Activated CD4-positive, alpha-beta T cell treated with anti-CD3 and anti-CD28 coated beads for 36 hours (primary cell): ENCODE measurements at regions not wholly inside any gene's neighbourhood (a gene's known extent, or its start where the extent isn't known, plus 50 kb on each side); places are given as distances from the start of the nearest gene placed in this dataset.

Experiments
- ATAC-seq: fragments of 200-7000 bp; cut with Tn5 transposase; one replicate; pipeline ENCODE4 v1.10.0; 2021; ENCODE audit warnings: mild to moderate bottlenecking, moderate library complexity
- CTCF ChIA-PET: fragments of 350-600 bp; sonication (Branson Sonifier 250); formaldehyde crosslinking; loops from one replicate; lab custom pipeline; 2021; ENCODE audit warnings: antibody characterized with exemption; lab: Charles Lee
- POLR2A ChIA-PET: fragments of 350-600 bp; sonication (Branson Sonifier 250); formaldehyde crosslinking; loops from one replicate; lab custom pipeline; 2021; ENCODE audit warnings: antibody characterized with exemption, inconsistent platforms; lab: Charles Lee
- DNase-seq: peaks from one replicate; pipeline ENCODE4 v3.0.0-alpha.2; 2020
- H3K27ac Mint-ChIP-seq: one replicate; pipeline ENCODE4 v1.8.0; 2021; ENCODE audit warnings: mixed read lengths
- H3K27me3 Mint-ChIP-seq: one replicate; pipeline ENCODE4 v1.8.0; 2021; ENCODE audit warnings: mixed read lengths
- H3K36me3 Mint-ChIP-seq: one replicate; pipeline ENCODE4 v1.8.0; 2021; ENCODE audit warnings: low read depth, mixed read lengths
- H3K4me1 Mint-ChIP-seq: one replicate; pipeline ENCODE4 v1.8.0; 2021; ENCODE audit warnings: mixed read lengths
- H3K4me3 Mint-ChIP-seq: one replicate; pipeline ENCODE4 v1.8.0; 2021; ENCODE audit warnings: mild to moderate bottlenecking, moderate library complexity, mixed read lengths
- H3K9me3 Mint-ChIP-seq: one replicate; pipeline ENCODE4 v1.8.0; 2021; ENCODE audit warnings: low read depth, mixed read lengths
- intact Hi-C, 2 experiments: fragments of 100-400 bp; cut with DNase I in 1 of 2; cut with micrococcal nuclease in 1 of 2; formaldehyde crosslinking; loops; one replicate each; pipeline versions ENCODE4 v1.14.2 to v1.15.1; 2022 to 2024; cut with DNase I, micrococcal nuclease

DNA sequence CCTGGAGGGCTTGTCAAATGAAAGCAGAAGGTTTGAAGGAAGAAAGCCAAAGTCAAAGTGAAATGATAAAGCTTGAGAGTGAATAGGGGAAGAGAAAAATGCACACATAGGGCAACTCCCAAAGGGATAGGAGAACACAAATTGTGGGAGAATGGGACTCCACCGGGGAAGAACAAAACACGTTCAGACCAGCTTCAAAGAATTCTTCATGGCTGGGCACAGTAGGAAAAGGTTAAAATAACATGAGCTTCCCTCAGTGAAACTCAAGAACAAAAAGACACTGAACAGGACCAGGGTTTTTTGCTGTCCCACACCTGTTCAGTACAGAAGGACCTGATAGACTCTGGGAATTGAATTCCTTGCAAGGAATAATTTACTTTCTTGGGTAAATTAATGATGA lies 123.1 kb upstream of the NCKAP5 start:
- H3K4me1 Mint-ChIP-seq, result no peaks in the 10 kb centered on the region
- no peaks in the 10 kb centered on the region for H3K9me3 Mint-ChIP-seq
- H3K27me3 Mint-ChIP-seq, result peaks cover 4% of the 10 kb centered on the region
- H3K27ac Mint-ChIP-seq, result no peak overlapping the region
- ChIA-PET POLR2A (no interaction called here), CTCF (no interaction called here)
- intact Hi-C loops, result no loop called here
- H3K4me3 Mint-ChIP-seq, result no peak overlapping the region
- H3K36me3 Mint-ChIP-seq, result no peaks in the 10 kb centered on the region
- ATAC-seq (no peak), DNase-seq (no peak)

DNA sequence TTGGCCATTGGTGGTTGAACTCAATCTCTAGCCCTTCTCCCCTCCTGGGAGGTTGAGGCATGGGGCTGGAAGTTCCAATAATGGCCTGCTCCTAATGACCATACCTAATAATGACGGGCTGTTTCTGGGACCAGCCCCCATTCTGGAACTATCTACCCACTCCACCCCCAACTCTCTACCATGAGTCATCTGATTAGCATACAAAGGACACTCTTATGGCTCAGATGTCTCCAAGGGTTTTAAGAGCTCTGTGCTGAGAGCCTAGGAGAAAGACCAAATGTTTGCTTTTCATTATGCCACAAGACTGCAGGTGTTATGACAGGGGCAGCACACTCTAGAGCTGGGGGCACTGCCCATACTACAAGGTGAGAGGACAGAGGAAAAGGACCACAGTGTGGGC lies 137.0 kb upstream of the NCKAP5 start:
- Mint-ChIP-seq H3K9me3 (peaks cover 3% of the 10 kb centered on the region), H3K27ac (no peak overlapping the region), H3K4me3 (no peak overlapping the region), H3K27me3 (peaks cover 2% of the 10 kb centered on the region), H3K36me3 (no peaks in the 10 kb centered on the region), H3K4me1 (no peaks in the 10 kb centered on the region)
- intact Hi-C loops, result no loop called here
- POLR2A ChIA-PET, result no interaction called here
- no peak for ATAC-seq
- CTCF ChIA-PET, result no interaction called here
- DNase-seq, result no peak

DNA sequence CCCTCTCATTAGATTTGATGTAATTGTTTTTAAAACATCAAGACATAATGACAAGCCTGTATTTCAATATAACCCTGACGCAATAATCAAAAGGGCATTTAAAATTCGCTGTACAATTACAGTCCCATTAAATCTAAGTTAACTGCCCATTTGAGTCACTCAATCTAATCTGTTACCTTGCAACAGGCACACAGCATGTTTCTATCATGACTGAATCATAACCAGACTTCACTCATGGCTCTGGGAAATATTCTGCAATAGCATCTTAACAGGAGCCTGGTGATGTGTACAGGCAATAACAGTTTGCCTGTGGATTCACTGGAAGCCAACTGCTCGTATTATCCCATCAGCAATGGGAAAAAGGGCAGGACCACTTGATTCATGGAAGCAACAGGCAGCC lies 142.3 kb upstream of the NCKAP5 start:
- peaks cover 3% of the 10 kb centered on the region for H3K9me3 Mint-ChIP-seq
- no peaks in the 10 kb centered on the region for H3K4me1 Mint-ChIP-seq
- H3K27ac Mint-ChIP-seq, result no peak overlapping the region
- intact Hi-C loops, result no loop called here
- H3K27me3 Mint-ChIP-seq, result peaks cover 6% of the 10 kb centered on the region
- ChIA-PET CTCF (interaction anchor here (0.7 kb wide), 1 partner anchor 1160 kb away, joined by 3 read pairs; no protein-coding TSS in a partner anchor), POLR2A (no interaction called here)
- ATAC-seq (no peak), DNase-seq (no peak)
- no peaks in the 10 kb centered on the region for H3K36me3 Mint-ChIP-seq
- H3K4me3 Mint-ChIP-seq, result no peak overlapping the region

DNA sequence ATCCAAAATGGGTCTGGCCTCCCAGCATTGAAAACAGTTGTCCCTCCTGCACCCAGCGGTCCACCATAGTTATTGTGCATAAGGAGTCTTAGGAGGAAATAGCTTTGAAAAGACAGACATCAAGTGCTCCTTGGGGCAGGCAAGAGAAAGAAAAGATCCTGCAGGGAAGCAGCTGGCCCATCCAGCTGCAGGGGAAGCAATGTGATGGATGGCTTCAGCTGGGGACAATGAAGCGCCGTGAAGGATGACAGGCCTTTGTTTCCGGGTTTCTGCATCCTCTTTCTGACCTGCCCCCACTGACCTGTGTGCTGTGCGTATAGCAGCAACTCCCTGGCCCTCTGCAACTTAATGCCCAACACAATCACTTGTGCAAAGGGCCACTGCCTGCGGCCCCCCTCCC lies 142.9 kb upstream of the NCKAP5 start:
- no peak overlapping the region for H3K27ac Mint-ChIP-seq
- no peak for DNase-seq
- ChIA-PET POLR2A (no interaction called here), CTCF (interaction anchor here (0.7 kb wide), 1 partner anchor 1160 kb away, joined by 3 read pairs; no protein-coding TSS in a partner anchor)
- intact Hi-C loops, result no loop called here
- H3K36me3 Mint-ChIP-seq, result no peaks in the 10 kb centered on the region
- H3K9me3 Mint-ChIP-seq, result peaks cover 3% of the 10 kb centered on the region
- H3K4me1 Mint-ChIP-seq, result no peaks in the 10 kb centered on the region
- H3K27me3 Mint-ChIP-seq, result peaks cover 6% of the 10 kb centered on the region
- no peak overlapping the region for H3K4me3 Mint-ChIP-seq
- no peak for ATAC-seq

DNA sequence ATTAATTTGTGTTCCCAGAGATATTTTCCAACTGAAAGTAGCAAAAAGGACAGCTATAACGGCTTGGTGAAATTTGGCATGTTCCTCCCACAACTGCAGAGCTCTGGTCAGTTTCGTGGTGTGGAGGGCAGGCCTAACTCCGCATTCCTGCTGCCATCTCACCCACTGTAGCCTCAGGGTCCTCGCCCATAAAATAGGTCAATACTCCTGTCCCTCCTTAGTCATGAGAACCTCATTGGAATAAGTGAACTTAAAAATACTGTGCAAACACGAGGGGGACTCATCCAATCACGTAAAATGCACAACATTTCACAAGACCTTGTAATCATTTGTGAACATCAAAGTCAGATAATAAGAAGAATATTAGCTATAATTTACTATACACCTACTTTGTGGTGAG lies 143.5 kb upstream of the NCKAP5 start:
- intact Hi-C loops, result no loop called here
- ATAC-seq (no peak), DNase-seq (no peak)
- H3K9me3 Mint-ChIP-seq, result peaks cover 3% of the 10 kb centered on the region
- H3K27ac Mint-ChIP-seq, result no peak overlapping the region
- ChIA-PET CTCF (interaction anchor here (0.7 kb wide), 1 partner anchor 353 kb away, joined by 3 read pairs; no protein-coding TSS in a partner anchor), POLR2A (no interaction called here)
- H3K4me3 Mint-ChIP-seq, result no peak overlapping the region
- H3K36me3 Mint-ChIP-seq, result no peaks in the 10 kb centered on the region
- H3K4me1 Mint-ChIP-seq, result no peaks in the 10 kb centered on the region
- peaks cover 6% of the 10 kb centered on the region for H3K27me3 Mint-ChIP-seq

DNA sequence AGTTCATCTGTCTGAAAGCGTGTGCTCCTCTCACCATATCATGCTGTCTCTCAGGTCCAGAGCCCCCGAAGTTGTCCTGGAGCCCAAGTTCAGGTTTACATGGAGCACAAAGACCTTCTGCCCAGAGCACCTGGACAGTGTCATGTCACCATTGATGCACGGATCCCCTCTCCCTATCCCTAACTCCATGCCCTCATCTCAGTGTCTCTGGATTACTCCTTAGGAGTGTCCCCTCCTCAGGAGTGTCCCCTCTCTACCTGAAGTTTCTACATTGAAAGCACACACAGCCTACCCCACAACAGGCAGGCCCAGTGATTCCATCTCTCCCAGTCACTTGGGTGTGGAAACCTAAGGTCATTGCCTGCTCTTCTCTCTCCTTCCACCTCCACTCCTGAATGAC lies 144.1 kb upstream of the NCKAP5 start:
- Mint-ChIP-seq H3K27me3 (peaks cover 6% of the 10 kb centered on the region), H3K36me3 (no peaks in the 10 kb centered on the region), H3K4me3 (no peak overlapping the region), H3K9me3 (peaks cover 3% of the 10 kb centered on the region), H3K4me1 (no peaks in the 10 kb centered on the region), H3K27ac (no peak overlapping the region)
- intact Hi-C loops, result no loop called here
- CTCF ChIA-PET, result no interaction called here
- POLR2A ChIA-PET, result no interaction called here
- DNase-seq, result no peak
- ATAC-seq, result no peak

DNA sequence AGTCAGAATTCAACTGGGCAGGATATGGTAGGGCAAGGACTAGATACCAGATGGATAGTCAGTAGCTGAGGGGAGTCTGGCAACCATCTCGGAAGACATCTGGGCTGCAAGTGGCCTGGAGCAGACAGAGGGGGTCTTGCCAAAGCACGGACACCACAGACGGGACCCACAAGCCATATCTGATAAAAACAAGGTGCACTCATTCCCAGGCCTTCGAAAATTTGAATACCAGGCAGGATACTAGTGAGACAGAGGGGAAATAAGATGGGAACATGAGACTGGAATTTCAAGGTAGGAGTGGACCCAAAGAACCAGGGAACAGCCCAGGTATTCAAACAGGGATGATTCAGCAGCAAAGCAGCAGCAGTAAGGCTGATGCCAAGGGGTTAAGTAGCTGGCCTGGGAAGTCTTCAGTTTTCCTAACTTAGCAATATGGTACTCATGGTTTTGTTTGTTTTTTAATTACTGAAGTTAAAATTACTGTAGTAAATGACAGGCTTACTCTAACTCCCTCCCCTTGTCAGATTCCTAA lies 144.9 kb upstream of the NCKAP5 start:
- Mint-ChIP-seq H3K36me3 (no peaks in the 10 kb centered on the region), H3K27ac (no peak overlapping the region), H3K4me1 (no peaks in the 10 kb centered on the region), H3K9me3 (peaks cover 3% of the 10 kb centered on the region), H3K4me3 (no peak overlapping the region), H3K27me3 (peaks cover 6% of the 10 kb centered on the region)
- ATAC-seq (no peak), DNase-seq (no peak)
- POLR2A ChIA-PET, result no interaction called here
- intact Hi-C loops, result no loop called here
- CTCF ChIA-PET, result no interaction called here

DNA sequence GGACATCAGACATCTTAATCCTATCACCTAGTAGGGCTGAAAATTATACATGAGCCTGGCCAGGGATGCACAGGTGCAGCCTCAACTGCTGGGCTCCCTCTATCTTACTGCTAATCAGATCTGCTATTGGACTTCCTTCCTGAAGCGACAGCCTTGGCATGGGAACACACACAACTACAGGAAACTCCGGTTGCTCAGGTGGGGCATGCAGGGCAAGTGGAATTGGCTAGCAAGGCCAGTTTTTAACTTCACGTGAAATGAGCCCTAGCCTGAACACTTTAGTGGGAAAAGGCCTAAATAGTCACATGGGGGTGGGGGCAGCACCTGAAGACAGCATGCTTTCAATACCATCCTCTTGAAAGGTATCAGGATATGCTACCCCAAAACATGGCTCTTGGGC lies 147.9 kb upstream of the NCKAP5 start:
- no peak overlapping the region for H3K4me3 Mint-ChIP-seq
- no peak for DNase-seq
- no peak overlapping the region for H3K27ac Mint-ChIP-seq
- intact Hi-C loops, result no loop called here
- no peak for ATAC-seq
- POLR2A ChIA-PET, result no interaction called here
- CTCF ChIA-PET, result no interaction called here
- H3K9me3 Mint-ChIP-seq, result no peaks in the 10 kb centered on the region
- no peaks in the 10 kb centered on the region for H3K4me1 Mint-ChIP-seq
- no peaks in the 10 kb centered on the region for H3K36me3 Mint-ChIP-seq
- H3K27me3 Mint-ChIP-seq, result peaks cover 6% of the 10 kb centered on the region

DNA sequence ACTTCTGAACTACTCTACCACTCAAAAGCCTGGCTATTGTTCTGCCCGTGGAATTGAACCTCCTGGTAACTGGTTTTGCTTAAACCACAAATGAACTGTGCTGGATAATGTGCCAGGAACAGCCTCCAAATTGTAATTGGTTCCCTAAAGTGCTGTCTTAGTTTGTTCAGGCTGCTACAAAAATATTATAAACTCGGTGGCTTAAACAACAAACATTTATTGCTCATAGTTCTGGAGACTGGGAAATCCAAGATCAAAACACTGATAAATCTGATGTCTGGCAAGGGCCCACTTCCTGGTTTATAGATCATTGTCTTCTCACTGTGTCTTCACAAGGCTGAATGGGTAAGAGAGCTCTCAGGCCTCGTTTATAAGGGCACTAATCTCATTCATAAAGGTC lies 149.2 kb upstream of the NCKAP5 start:
- Mint-ChIP-seq H3K4me1 (no peaks in the 10 kb centered on the region), H3K27ac (no peak overlapping the region), H3K9me3 (no peaks in the 10 kb centered on the region), H3K4me3 (no peak overlapping the region), H3K27me3 (peaks cover 3% of the 10 kb centered on the region), H3K36me3 (no peaks in the 10 kb centered on the region)
- ChIA-PET CTCF (no interaction called here), POLR2A (no interaction called here)
- intact Hi-C loops, result no loop called here
- DNase-seq, result no peak
- no peak for ATAC-seq

DNA sequence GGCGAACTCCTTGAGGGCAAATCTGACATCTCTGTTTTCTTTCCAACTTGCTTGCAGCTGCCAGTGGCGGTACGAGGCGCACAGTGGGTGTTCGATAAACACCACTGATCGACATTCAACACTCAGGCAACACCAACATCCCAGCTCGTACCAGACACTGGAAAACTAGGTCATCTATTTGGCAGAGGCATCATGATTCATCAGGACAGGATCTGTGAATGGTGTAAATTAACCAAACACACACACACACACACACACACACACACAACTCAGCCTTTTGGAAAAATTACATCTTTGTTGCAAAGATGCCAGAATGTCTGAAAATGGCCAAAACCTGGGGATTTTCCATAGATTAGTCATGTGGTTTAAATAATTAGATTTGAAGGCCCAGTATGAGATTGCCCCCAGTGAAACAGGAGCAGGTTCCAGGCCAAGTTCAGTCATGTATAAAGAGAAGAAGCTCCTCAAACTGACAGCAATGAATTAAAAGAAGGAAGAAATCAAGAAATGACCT lies 150.5 kb upstream of the NCKAP5 start:
- Mint-ChIP-seq H3K27ac (no peak overlapping the region), H3K4me3 (no peak overlapping the region), H3K27me3 (peaks cover 1% of the 10 kb centered on the region), H3K9me3 (no peaks in the 10 kb centered on the region), H3K4me1 (no peaks in the 10 kb centered on the region), H3K36me3 (no peaks in the 10 kb centered on the region)
- CTCF ChIA-PET, result no interaction called here
- DNase-seq (no peak), ATAC-seq (no peak)
- intact Hi-C loops, result no loop called here
- POLR2A ChIA-PET, result no interaction called here

DNA sequence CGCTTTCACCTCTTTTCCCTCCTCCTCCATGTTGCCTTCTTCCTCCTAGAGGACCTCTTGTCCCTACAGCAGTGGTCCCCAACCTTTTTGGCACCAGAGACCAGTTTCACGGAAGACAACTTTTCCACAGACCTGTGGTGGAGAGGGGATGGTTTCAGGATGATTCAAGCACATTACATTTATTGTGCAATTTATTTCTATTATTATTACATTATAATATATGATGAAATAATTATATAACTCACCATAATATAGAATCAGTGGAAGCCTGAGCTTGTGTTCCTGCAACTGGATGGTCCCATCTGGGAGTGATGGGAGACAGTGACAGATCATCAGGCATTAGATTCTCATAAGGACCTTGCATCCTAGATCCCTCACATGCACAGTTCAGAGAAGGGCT lies 152.2 kb upstream of the NCKAP5 start:
- H3K4me3 Mint-ChIP-seq, result no peak overlapping the region
- no peak for ATAC-seq

DNA sequence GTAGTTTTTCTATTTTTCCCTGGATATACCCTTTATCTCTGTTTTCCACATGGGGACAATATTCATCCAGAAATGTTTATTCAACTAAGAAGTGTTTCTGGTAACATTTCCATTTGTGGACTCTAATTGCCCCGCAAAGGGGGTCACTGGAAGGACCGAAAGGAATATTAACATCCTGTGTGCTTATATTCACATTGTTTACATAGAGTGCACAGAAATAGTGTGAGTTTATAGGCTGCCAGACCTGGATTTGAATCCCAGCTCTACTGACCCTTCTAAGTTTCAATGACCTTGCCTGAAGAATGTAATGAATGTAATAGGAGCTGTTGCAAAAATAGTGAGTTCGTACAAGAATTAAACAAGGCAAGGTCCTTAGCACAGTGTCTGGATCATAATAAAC lies 152.9 kb upstream of the NCKAP5 start:
- no peaks in the 10 kb centered on the region for H3K9me3 Mint-ChIP-seq
- intact Hi-C loops, result no loop called here
- ChIA-PET POLR2A (no interaction called here), CTCF (no interaction called here)
- H3K27ac Mint-ChIP-seq, result no peak overlapping the region
- no peaks in the 10 kb centered on the region for H3K27me3 Mint-ChIP-seq
- no peaks in the 10 kb centered on the region for H3K36me3 Mint-ChIP-seq
- ATAC-seq (no peak), DNase-seq (no peak)
- H3K4me1 Mint-ChIP-seq, result no peaks in the 10 kb centered on the region
- H3K4me3 Mint-ChIP-seq, result no peak overlapping the region

More for the DNA sequence above, 152.2 kb upstream of the NCKAP5 start:
- Mint-ChIP-seq H3K27ac (no peak overlapping the region), H3K9me3 (no peaks in the 10 kb centered on the region), H3K4me1 (no peaks in the 10 kb centered on the region), H3K36me3 (no peaks in the 10 kb centered on the region), H3K27me3 (no peaks in the 10 kb centered on the region)
- no peak for DNase-seq
- ChIA-PET CTCF (no interaction called here), POLR2A (no interaction called here)
- intact Hi-C loops, result no loop called here
